Neuronal stem cell (in vitro differentiated cells): ENCODE measurements at regions not wholly inside any gene's neighbourhood (a gene's known extent, or its start where the extent isn't known, plus 50 kb on each side); places are given as distances from the start of the nearest gene placed in this dataset.

Source experiments
- DNase-seq: peaks from one replicate; pipeline ENCODE4 v3.0.0-alpha.2; 2013; ENCODE audit warnings: low spot score
- H2AFZ ChIP-seq: one replicate; pipeline ENCODE4 v1.6.1; 2013; ENCODE audit warnings: mild to moderate bottlenecking, low read length, inconsistent platforms
- H2AK5ac ChIP-seq: 2 replicates; pipeline ENCODE4 v1.6.1; 2013; ENCODE audit warnings: low read depth, mild to moderate bottlenecking, inconsistent platforms, low read length, moderate library complexity, mixed read lengths
- H2BK120ac ChIP-seq: 2 replicates; pipeline ENCODE4 v1.6.1; 2013; ENCODE audit warnings: low read depth, mild to moderate bottlenecking, inconsistent platforms, low read length, moderate library complexity, mixed read lengths
- H2BK12ac ChIP-seq: one replicate; pipeline ENCODE4 v1.6.1; 2013; ENCODE audit warnings: low read length, inconsistent platforms
- H2BK15ac ChIP-seq: 2 replicates; pipeline ENCODE4 v1.6.1; 2013; ENCODE audit warnings: mild to moderate bottlenecking, low read length, inconsistent platforms, mixed read lengths
- H2BK5ac ChIP-seq: one replicate; pipeline ENCODE4 v1.6.1; 2013; ENCODE audit warnings: inconsistent platforms, mild to moderate bottlenecking, low read length, moderate library complexity
- H3K14ac ChIP-seq: one replicate; pipeline ENCODE4 v1.6.1; 2013; ENCODE audit warnings: low read length, inconsistent platforms
- H3K18ac ChIP-seq: 2 replicates; pipeline ENCODE4 v1.6.1; 2013; ENCODE audit warnings: low read length, inconsistent platforms
- H3K23ac ChIP-seq: 2 replicates; pipeline ENCODE4 v1.6.1; 2013; ENCODE audit warnings: low read depth, mild to moderate bottlenecking, mixed read lengths, low read length, inconsistent platforms; ENCODE audit not compliant: poor library complexity
- H3K27ac ChIP-seq: replicated peaks from 3 replicates; pipeline ENCODE4 v1.5.1; 2013; ENCODE audit warnings: low read length, inconsistent platforms
- H3K27me3 ChIP-seq, 3 experiments: 2 replicates each; pipeline ENCODE4 v1.6.1; 2013; ENCODE audit warnings: low read length in 3 of 3, mild to moderate bottlenecking in 2 of 3, inconsistent platforms in 1 of 3, low read depth in 1 of 3, mixed read lengths in 1 of 3, moderate library complexity in 1 of 3; ENCODE audit not compliant: control insufficient read depth in 3 of 3, insufficient read depth in 3 of 3
- H3K36me3 ChIP-seq, 2 donors: replicated peaks in 1 of 2; 2 replicates each; pipeline ENCODE4 v1.6.1; 2013; ENCODE audit warnings: low read length in 2 of 2; ENCODE audit not compliant: control insufficient read depth in 2 of 2, insufficient read depth in 2 of 2
- H3K4ac ChIP-seq: 2 replicates; pipeline ENCODE4 v1.6.1; 2013; ENCODE audit warnings: inconsistent platforms, mild to moderate bottlenecking, low read length, moderate library complexity
- H3K4me1 ChIP-seq, 2 donors: 1 replicate in 1 of 2; 2 replicates in 1 of 2; pipeline ENCODE4 v1.6.1; 2013; ENCODE audit warnings: low read length in 2 of 2, low read depth in 1 of 2; ENCODE audit not compliant: control insufficient read depth in 2 of 2, insufficient read depth in 1 of 2
- H3K4me2 ChIP-seq: one replicate; pipeline ENCODE4 v1.6.1; 2013; ENCODE audit warnings: mild to moderate bottlenecking, low read length, inconsistent platforms; ENCODE audit not compliant: insufficient read depth, poor library complexity, severe bottlenecking
- H3K4me3 ChIP-seq, 2 donors: 2 replicates each; pipeline ENCODE4 v1.5.1; 2013; ENCODE audit warnings: low read length in 2 of 2, mild to moderate bottlenecking in 2 of 2, inconsistent platforms in 1 of 2, moderate library complexity in 1 of 2
- H3K79me1 ChIP-seq: one replicate; pipeline ENCODE4 v1.6.1; 2013; ENCODE audit warnings: low read depth, mild to moderate bottlenecking, inconsistent platforms, low read length, moderate library complexity
- H3K9ac ChIP-seq: one replicate; pipeline ENCODE4 v1.6.1; 2013; ENCODE audit warnings: mild to moderate bottlenecking, low read depth, low read length, inconsistent platforms; ENCODE audit not compliant: poor library complexity
- H3K9me3 ChIP-seq, 2 donors: replicated peaks in 1 of 2; 2 replicates each; pipeline versions ENCODE3 to v1.6.1; 2013; ENCODE audit warnings: low read length in 2 of 2, mild to moderate bottlenecking in 2 of 2, inconsistent platforms in 1 of 2, low read depth in 1 of 2, mixed read lengths in 1 of 2, moderate library complexity in 1 of 2; ENCODE audit not compliant: control insufficient read depth in 2 of 2, insufficient read depth in 1 of 2
- H4K8ac ChIP-seq: one replicate; pipeline ENCODE4 v1.6.1; 2013; ENCODE audit warnings: low read depth, mild to moderate bottlenecking, inconsistent platforms, low read length, moderate library complexity
- H4K91ac ChIP-seq: one replicate; pipeline ENCODE4 v1.6.1; 2013; ENCODE audit warnings: low read length, low read depth, mild to moderate bottlenecking, inconsistent platforms; ENCODE audit not compliant: poor library complexity
- WGBS, 2 donors: extraction: QIAGEN DNeasy Blood & Tissue Kit; methylation state at CpG; one replicate each; pipeline ENCODE4 v1.1.7; 2013; ENCODE audit warnings: missing lambda C conversion rate in 2 of 2, mixed read lengths in 1 of 2; ENCODE audit not compliant: insufficient read length in 2 of 2, insufficient replicate concordance in 1 of 2; ENCODE audit errors: extremely low coverage in 2 of 2; 5-methylcytosine and 5-hydroxymethylcytosine counted together

DNA sequence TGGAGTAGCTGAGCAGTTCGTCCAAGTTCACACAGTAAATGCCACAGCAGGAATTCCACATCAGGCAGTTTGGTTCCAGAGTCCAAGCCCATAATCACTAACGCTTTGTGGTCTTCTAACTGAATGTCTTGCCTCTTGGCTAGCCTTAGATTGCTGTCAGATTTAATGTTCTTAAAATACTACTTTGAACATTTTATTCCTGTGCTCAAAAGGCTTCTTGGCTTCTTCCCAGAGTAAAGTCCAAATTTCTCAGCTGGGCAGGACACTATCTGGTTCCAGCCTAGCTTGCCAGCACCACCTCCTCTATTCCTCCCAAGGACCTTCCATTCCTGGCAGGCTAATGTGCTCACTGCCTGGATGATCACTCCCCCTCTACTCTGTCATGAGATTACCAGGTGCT lies 256.9 kb downstream of the SQOR start:
- no peak overlapping the region for H4K91ac ChIP-seq
- no peak overlapping the region for H3K4me3 ChIP-seq
- no peak overlapping the region for H2BK5ac ChIP-seq
- H3K18ac ChIP-seq = no peak overlapping the region
- no peak overlapping the region for H3K9ac ChIP-seq
- H3K4me2 ChIP-seq = no peak overlapping the region
- H3K4ac ChIP-seq = no peak overlapping the region
- no peaks in the 10 kb centered on the region for H3K36me3 ChIP-seq
- H4K8ac ChIP-seq = no peak overlapping the region
- no peak overlapping the region for H2AK5ac ChIP-seq
- H2AFZ ChIP-seq = no peak overlapping the region
- H2BK120ac ChIP-seq = no peak overlapping the region
- H2BK15ac ChIP-seq = no peak overlapping the region
- H3K14ac ChIP-seq = no peak overlapping the region
- no CpG with 5 or more reads among the region's 2 CpGs for WGBS, 2 donors
- H3K23ac ChIP-seq = no peak overlapping the region
- no peaks in the 10 kb centered on the region for H3K79me1 ChIP-seq
- H3K9me3 ChIP-seq = no peaks in the 10 kb centered on the region
- H3K4me1 ChIP-seq = no peaks in the 10 kb centered on the region
- H3K27ac ChIP-seq = no peak overlapping the region
- H2BK12ac ChIP-seq = no peak overlapping the region
- H3K27me3 ChIP-seq = no peaks in the 10 kb centered on the region
- no peak for DNase-seq

DNA sequence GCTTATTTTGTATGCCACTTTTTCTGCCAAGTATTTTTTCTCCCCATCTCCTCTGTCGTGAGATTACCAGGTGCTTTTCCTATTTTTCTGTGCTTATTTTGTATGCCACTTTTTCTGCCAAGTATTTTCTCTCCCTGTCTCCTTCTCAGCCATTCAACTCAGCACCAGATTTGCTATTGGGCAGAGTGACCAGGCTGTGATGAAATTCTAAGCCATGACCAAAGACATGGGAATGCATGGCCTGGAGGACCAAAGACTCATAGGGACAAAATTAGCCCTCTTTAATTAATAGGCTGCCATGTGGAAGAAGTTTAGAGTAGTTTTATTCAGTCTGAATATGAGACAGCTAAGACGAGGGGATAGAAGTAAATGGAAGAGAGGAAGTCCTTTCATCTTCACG lies 257.4 kb downstream of the SQOR start:
- H2AFZ ChIP-seq = no peak overlapping the region
- H2BK12ac ChIP-seq = no peak overlapping the region
- H3K9ac ChIP-seq = no peak overlapping the region
- no peaks in the 10 kb centered on the region for H3K4me1 ChIP-seq
- no peak overlapping the region for H2BK5ac ChIP-seq
- H3K18ac ChIP-seq = no peak overlapping the region
- no peak overlapping the region for H3K27ac ChIP-seq
- no peaks in the 10 kb centered on the region for H3K27me3 ChIP-seq
- H3K9me3 ChIP-seq = no peaks in the 10 kb centered on the region
- H4K91ac ChIP-seq = no peak overlapping the region
- no peaks in the 10 kb centered on the region for H3K79me1 ChIP-seq
- H3K36me3 ChIP-seq = no peaks in the 10 kb centered on the region
- H2BK15ac ChIP-seq = no peak overlapping the region
- H3K4me2 ChIP-seq = no peak overlapping the region
- no peak overlapping the region for H3K14ac ChIP-seq
- no peak for DNase-seq
- H3K23ac ChIP-seq = no peak overlapping the region
- H3K4ac ChIP-seq = no peak overlapping the region
- H3K4me3 ChIP-seq = no peak overlapping the region
- no peak overlapping the region for H2BK120ac ChIP-seq
- no CpG with 5 or more reads among the region's 3 CpGs for WGBS, 2 donors
- no peak overlapping the region for H2AK5ac ChIP-seq
- no peak overlapping the region for H4K8ac ChIP-seq

DNA sequence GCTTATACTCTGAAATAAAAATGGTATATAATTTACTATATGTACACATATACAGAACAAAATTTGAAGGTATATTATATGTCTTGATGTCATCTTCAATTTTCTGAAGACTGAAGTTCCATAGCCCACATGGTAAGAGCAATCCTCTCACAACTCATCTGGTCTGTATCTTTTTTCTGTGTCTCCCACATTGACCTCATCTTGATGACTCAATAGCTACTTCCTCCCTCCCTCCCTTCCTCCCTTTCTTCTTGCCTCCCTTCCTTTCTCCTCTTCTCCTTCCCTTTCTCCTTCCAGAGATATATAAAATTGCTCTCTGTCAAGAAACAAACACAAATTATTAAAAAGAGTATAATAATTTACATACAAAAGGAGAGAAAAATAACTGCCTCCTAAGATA lies 268.5 kb downstream of the SQOR start:
- H3K79me1 ChIP-seq = no peaks in the 10 kb centered on the region
- H2BK5ac ChIP-seq = no peak overlapping the region
- H3K23ac ChIP-seq = no peak overlapping the region
- H3K27ac ChIP-seq = no peak overlapping the region
- no peak overlapping the region for H4K91ac ChIP-seq
- no peak overlapping the region for H3K4me2 ChIP-seq
- no peak overlapping the region for H2BK15ac ChIP-seq
- no peaks in the 10 kb centered on the region for H3K4me1 ChIP-seq
- no peak overlapping the region for H4K8ac ChIP-seq
- H3K4me3 ChIP-seq = no peak overlapping the region
- DNase-seq = no peak
- no peak overlapping the region for H3K9ac ChIP-seq
- no peak overlapping the region for H2AFZ ChIP-seq
- no peaks in the 10 kb centered on the region for H3K36me3 ChIP-seq
- H2AK5ac ChIP-seq = no peak overlapping the region
- no peak overlapping the region for H3K4ac ChIP-seq
- no peak overlapping the region for H2BK12ac ChIP-seq
- H3K27me3 ChIP-seq = no peaks in the 10 kb centered on the region
- H3K9me3 ChIP-seq = no peaks in the 10 kb centered on the region
- no peak overlapping the region for H3K14ac ChIP-seq
- no peak overlapping the region for H2BK120ac ChIP-seq
- H3K18ac ChIP-seq = no peak overlapping the region

DNA sequence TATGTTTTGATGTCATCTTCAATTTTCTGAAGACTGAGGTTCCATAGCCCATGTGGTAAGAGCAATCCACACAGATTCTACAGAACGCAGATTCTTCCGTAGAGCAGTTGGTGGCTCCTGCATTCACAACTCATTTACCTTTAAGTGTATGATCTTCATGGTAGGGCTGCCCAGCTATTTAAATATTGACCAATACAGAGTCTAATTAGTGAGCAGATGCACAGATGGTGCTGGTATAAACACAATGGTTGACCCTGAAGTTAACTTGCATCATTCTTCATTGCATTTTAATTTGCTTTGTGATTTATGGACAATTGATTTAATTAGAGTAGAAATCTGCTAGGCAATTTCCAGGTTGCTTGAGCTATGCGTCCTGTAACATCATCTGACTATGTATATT lies 269.2 kb downstream of the SQOR start:
- Histone ChIP-seq H3K14ac (no peak overlapping the region), H2BK120ac (no peak overlapping the region), H3K4me3 (no peak overlapping the region), H2BK5ac (no peak overlapping the region), H3K79me1 (no peaks in the 10 kb centered on the region), H3K4me1 (no peaks in the 10 kb centered on the region), H4K91ac (no peak overlapping the region), H3K36me3 (no peaks in the 10 kb centered on the region), H3K18ac (no peak overlapping the region), H2AK5ac (no peak overlapping the region), H3K4ac (no peak overlapping the region), H2AFZ (no peak overlapping the region), H3K4me2 (no peak overlapping the region), H2BK15ac (no peak overlapping the region), H2BK12ac (no peak overlapping the region), H3K9ac (no peak overlapping the region), H4K8ac (no peak overlapping the region), H3K23ac (no peak overlapping the region), H3K27me3 (no peaks in the 10 kb centered on the region), H3K27ac (no peak overlapping the region), H3K9me3 (no peaks in the 10 kb centered on the region)
- no peak for DNase-seq
- no CpG with 5 or more reads among the region's 3 CpGs for WGBS, 2 donors
